K562 (cell line): ENCODE measurements at regions not wholly inside any gene's neighbourhood (a gene's known extent, or its start where the extent isn't known, plus 50 kb on each side); places are given as distances from the start of the nearest gene placed in this dataset.

Experiments used
- ATAC-seq: fragments of 200-7000 bp; cut with Tn5 transposase; 3 replicates; pipeline ENCODE4 v1.9.1; 2020; ENCODE audit warnings: moderate library complexity
- BruUV-seq: library from RNA; stranded (reverse); fragments of 400-500 nt; replicated peaks from 2 replicates; lab custom pipeline; 2021; lab: Mats Ljungman, UMichigan
- CTCF ChIA-PET: fragments of 300-600 bp; formaldehyde crosslinking; extraction: SDS; loops from one replicate; lab custom pipeline; 2021; ENCODE audit warnings: low intra/inter-chr PET ratio; lab: Yijun Ruan, JAX
- POLR2A ChIA-PET: fragments of 300-600, 350-650 bp; sonication (Branson Sonifier 250); formaldehyde crosslinking; extraction: SDS; loops from one replicate; lab custom pipeline; 2021; ENCODE audit warnings: antibody characterized with exemption, inconsistent platforms; lab: Yijun Ruan, JAX
- DNase-seq, 4 experiments: peaks; one replicate each; pipeline versions ENCODE4 v3.0.0 to v3.0.0-alpha.2; 2011 to 2018; ENCODE audit warnings: low spot score in 3 of 4, mixed read lengths in 3 of 4; ENCODE audit errors: extremely low read depth in 1 of 4
- FAIRE-seq: peaks from 2 replicates; lab custom pipeline; 2011; peaks lifted over from hg19 to GRCh38; lab: Jason Lieb, UNC
- H2AFZ ChIP-seq: 2 replicates; pipeline ENCODE4 v1.6.0; 2011; ENCODE audit warnings: low read depth, low read length, control low read depth, inconsistent platforms
- H3K27ac ChIP-seq: fragments of 200-600 bp; 3 replicates; pipeline ENCODE4 v1.8.0; 2011; ENCODE audit warnings: low read depth, mild to moderate bottlenecking, control low read depth, inconsistent platforms, low read length, moderate library complexity, mixed read lengths; ENCODE audit errors: extremely low read depth
- H3K27me3 ChIP-seq, 2 experiments: fragments of 300-600 bp in 1 of 2; 2 replicates in 1 of 2; 3 replicates in 1 of 2; pipeline versions ENCODE4 v1.6.0 to v1.8.0; 2011; ENCODE audit warnings: inconsistent platforms in 2 of 2, low read length in 2 of 2, mild to moderate bottlenecking in 1 of 2, mixed read lengths in 1 of 2, moderate library complexity in 1 of 2; ENCODE audit not compliant: control insufficient read depth in 2 of 2, insufficient read depth in 2 of 2
- H3K36me3 ChIP-seq: fragments of 300-600 bp; 3 replicates; pipeline ENCODE4 v1.8.0; 2011; ENCODE audit warnings: mild to moderate bottlenecking, low read length, inconsistent platforms; ENCODE audit not compliant: control insufficient read depth, insufficient read depth
- H3K4me1 ChIP-seq, 2 experiments: fragments of 200-600 bp in 1 of 2; replicated peaks in 1 of 2; 2 replicates in 1 of 2; 3 replicates in 1 of 2; pipeline versions ENCODE4 v1.5.1 to v1.8.0; 2011; ENCODE audit warnings: inconsistent platforms in 2 of 2, low read length in 2 of 2, mild to moderate bottlenecking in 1 of 2, mixed read lengths in 1 of 2, moderate library complexity in 1 of 2; ENCODE audit not compliant: control insufficient read depth in 2 of 2, insufficient read depth in 2 of 2
- H3K4me2 ChIP-seq: 2 replicates; pipeline ENCODE4 v1.6.1; 2011; ENCODE audit warnings: low read length, control low read depth, inconsistent platforms, mixed read lengths; ENCODE audit not compliant: insufficient read depth
- H3K4me3 ChIP-seq: fragments of 200-600 bp; sonication (generic), shearing (Covaris generic); 2 replicates; pipeline ENCODE4 v1.5.1; 2016; ENCODE audit warnings: control low read depth, inconsistent platforms
- H3K79me2 ChIP-seq: fragments of 200-600 bp; 3 replicates; pipeline ENCODE4 v1.8.0; 2011; ENCODE audit warnings: low read length, inconsistent platforms; ENCODE audit not compliant: control insufficient read depth, insufficient read depth
- H3K9ac ChIP-seq, 2 experiments: 2 replicates each; pipeline versions ENCODE4 v1.6.0 to v1.6.1; 2011; ENCODE audit warnings: low read depth in 2 of 2, low read length in 2 of 2, control low read depth in 1 of 2, inconsistent platforms in 1 of 2, mild to moderate bottlenecking in 1 of 2, mixed read lengths in 1 of 2; ENCODE audit not compliant: insufficient read depth in 1 of 2
- H3K9me1 ChIP-seq: one replicate; pipeline ENCODE4 v1.6.0; 2011; ENCODE audit warnings: inconsistent platforms, mild to moderate bottlenecking, low read length, moderate library complexity; ENCODE audit not compliant: control insufficient read depth, insufficient read depth
- H3K9me3 ChIP-seq: replicated peaks from 2 replicates; pipeline ENCODE4 v1.5.1; 2011; ENCODE audit warnings: low read depth, low read length, inconsistent platforms; ENCODE audit not compliant: control insufficient read depth, insufficient read depth
- H4K20me1 ChIP-seq: replicated peaks from 2 replicates; pipeline ENCODE4 v1.6.1; 2011; ENCODE audit warnings: low read length, inconsistent platforms, mixed read lengths; ENCODE audit not compliant: control insufficient read depth, insufficient read depth
- ARID1B ChIP-seq: fragments of 450-650 bp; IDR thresholded peaks from 2 replicates; pipeline ENCODE4 v1.6.1; 2016; ENCODE audit warnings: antibody characterized with exemption, mild to moderate bottlenecking, inconsistent platforms
- ATF3 ChIP-seq, 2 experiments: fragments of 450-650 bp in 1 of 2; sonication (generic) in 1 of 2; formaldehyde crosslinking in 1 of 2; IDR thresholded peaks in 1 of 2; conservative IDR thresholded peaks in 1 of 2; 2 replicates each; pipeline versions ENCODE4 v1.6.1 to v1.8.1; 2016 to 2023; ENCODE audit warnings: mild to moderate bottlenecking in 2 of 2, moderate library complexity in 2 of 2, inconsistent platforms in 1 of 2, missing genetic modification reagents in 1 of 2
- CBFA2T3 ChIP-seq: fragments of 450-650 bp; IDR thresholded peaks from 2 replicates; pipeline ENCODE4 v1.6.1; 2017
- CTBP1 ChIP-seq: fragments of 450-650 bp; IDR thresholded peaks from 2 replicates; pipeline ENCODE4 v1.6.1; 2016; ENCODE audit warnings: borderline replicate concordance
- EHMT2 ChIP-seq: fragments of 450-650 bp; IDR thresholded peaks from 2 replicates; pipeline ENCODE4 v1.6.1; 2018; ENCODE audit warnings: antibody characterized with exemption
- NR1H2 ChIP-seq: sonication (generic); formaldehyde crosslinking; IDR thresholded peaks from 2 replicates; pipeline ENCODE4 v1.4.0; 2020; ENCODE audit warnings: mild to moderate bottlenecking, missing genetic modification reagents
- PTTG1 ChIP-seq: fragments of 450-650 bp; IDR thresholded peaks from 2 replicates; pipeline ENCODE4 v1.6.1; 2016; ENCODE audit warnings: low read depth, mild to moderate bottlenecking, missing genetic modification characterization, missing compliant biosample characterization
- RAD21 ChIP-seq, 2 experiments: fragments of 250-450 bp in 1 of 2; fragments of 450-650 bp in 1 of 2; sonication (Bioruptor Pico) in 1 of 2; formaldehyde crosslinking in 1 of 2; IDR thresholded peaks in 1 of 2; conservative IDR thresholded peaks in 1 of 2; 2 replicates each; pipeline versions ENCODE4 v1.4.0 to v1.8.0; 2020 to 2022; ENCODE audit warnings: mild to moderate bottlenecking in 2 of 2, moderate library complexity in 1 of 2
- whole genome bisulfite sequencing: fragments of 100-300 bp; shearing (Covaris generic); methylation state at CpG from one replicate; pipeline ENCODE4 v1.1.6; 2016; ENCODE audit warnings: low coverage, mixed read lengths; ENCODE audit not compliant: insufficient coverage; ENCODE audit errors: missing lambda C conversion rate; 5-methylcytosine and 5-hydroxymethylcytosine counted together
- in situ Hi-C: fragments of 300-500 bp; cut with MboI; formaldehyde crosslinking; loops from 4 replicates; pipeline ENCODE4 v1.15.0; 2018; ENCODE audit warnings: inconsistent platforms, mixed read lengths
- intact Hi-C: fragments of 100-400 bp; cut with micrococcal nuclease; formaldehyde crosslinking; loops from 2 replicates; pipeline ENCODE4 v1.14.2; 2022
- TF ChIP-seq, protein P1 (sequence below), 2 experiments: fragments of 450-650 bp; formaldehyde crosslinking in 1 of 2; IDR thresholded peaks; 2 replicates each; pipeline versions ENCODE4 v1.4.0 to v1.6.1; 2014 to 2020; ENCODE audit warnings: mild to moderate bottlenecking in 2 of 2, borderline replicate concordance in 1 of 2, low read depth in 1 of 2

DNA sequence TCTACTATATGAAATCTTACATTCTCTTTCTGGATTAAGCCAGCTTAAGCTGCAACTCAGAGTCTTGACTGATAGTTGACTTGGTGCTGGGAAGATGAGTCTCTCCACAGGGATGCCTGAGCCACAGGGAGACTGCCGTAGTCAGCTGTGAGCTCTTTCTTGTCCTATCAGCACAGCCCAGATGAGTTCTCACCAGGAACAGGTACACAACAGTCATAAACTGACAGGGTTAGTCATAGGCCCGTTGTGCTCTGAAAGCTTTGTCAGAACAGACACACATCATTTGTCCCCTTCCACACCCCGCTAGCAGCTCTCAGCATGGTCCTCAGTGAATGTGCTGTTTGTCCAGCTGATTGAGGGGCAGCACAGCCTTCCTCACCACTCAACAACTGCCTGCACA is 221.6 kb downstream of the RPS24 start:
- intact Hi-C loops, result no loop called here
- CTCF ChIA-PET, result no interaction called here

More for the DNA sequence above, 221.6 kb downstream of the RPS24 start:
- POLR2A ChIA-PET, result interaction anchor here (0.6 to 1.4 kb wide), 8 partner anchors 8 to 303 kb away, joined by 3 to 5 read pairs (median 4); no protein-coding TSS in a partner anchor
- Histone ChIP-seq H3K9me1 (no peaks in the 10 kb centered on the region), H4K20me1 (no peaks in the 10 kb centered on the region), H3K4me2 (no peak overlapping the region), H3K36me3 (no peaks in the 10 kb centered on the region)
- ATAC-seq, result peak; percentile 30; the same call in 2 of the 3 replicates
- in situ Hi-C loops, result no loop called here
- 17% methylated on average over 3 of the region's 3 CpGs for whole genome bisulfite sequencing
- TF ChIP-seq NR1H2 (CRISPR knock-in tag) (no peak), PTTG1 (tag) (no peak), RAD21 (CRISPR knock-in tag; conservative IDR thresholded peaks at IDR 0.05 in 1 of 2, IDR thresholded peaks at IDR 0.05 in 1 of 2) (no peak), ARID1B (peak; percentile 34; the same call in 1 of the 2 replicates), CBFA2T3 (peak; percentile 46), CTBP1 (0 out of 2 replicates have a peak, but pooled peaks have one; percentile 38), ATF3 (IDR thresholded peaks at IDR 0.05) (peak; percentile 22), ATF3 (CRISPR knock-in tag; conservative IDR thresholded peaks at IDR 0.05) (no peak), EHMT2 (no peak)
- TF ChIP-seq, protein P1, sequence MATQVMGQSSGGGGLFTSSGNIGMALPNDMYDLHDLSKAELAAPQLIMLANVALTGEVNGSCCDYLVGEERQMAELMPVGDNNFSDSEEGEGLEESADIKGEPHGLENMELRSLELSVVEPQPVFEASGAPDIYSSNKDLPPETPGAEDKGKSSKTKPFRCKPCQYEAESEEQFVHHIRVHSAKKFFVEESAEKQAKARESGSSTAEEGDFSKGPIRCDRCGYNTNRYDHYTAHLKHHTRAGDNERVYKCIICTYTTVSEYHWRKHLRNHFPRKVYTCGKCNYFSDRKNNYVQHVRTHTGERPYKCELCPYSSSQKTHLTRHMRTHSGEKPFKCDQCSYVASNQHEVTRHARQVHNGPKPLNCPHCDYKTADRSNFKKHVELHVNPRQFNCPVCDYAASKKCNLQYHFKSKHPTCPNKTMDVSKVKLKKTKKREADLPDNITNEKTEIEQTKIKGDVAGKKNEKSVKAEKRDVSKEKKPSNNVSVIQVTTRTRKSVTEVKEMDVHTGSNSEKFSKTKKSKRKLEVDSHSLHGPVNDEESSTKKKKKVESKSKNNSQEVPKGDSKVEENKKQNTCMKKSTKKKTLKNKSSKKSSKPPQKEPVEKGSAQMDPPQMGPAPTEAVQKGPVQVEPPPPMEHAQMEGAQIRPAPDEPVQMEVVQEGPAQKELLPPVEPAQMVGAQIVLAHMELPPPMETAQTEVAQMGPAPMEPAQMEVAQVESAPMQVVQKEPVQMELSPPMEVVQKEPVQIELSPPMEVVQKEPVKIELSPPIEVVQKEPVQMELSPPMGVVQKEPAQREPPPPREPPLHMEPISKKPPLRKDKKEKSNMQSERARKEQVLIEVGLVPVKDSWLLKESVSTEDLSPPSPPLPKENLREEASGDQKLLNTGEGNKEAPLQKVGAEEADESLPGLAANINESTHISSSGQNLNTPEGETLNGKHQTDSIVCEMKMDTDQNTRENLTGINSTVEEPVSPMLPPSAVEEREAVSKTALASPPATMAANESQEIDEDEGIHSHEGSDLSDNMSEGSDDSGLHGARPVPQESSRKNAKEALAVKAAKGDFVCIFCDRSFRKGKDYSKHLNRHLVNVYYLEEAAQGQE (IDR thresholded peaks at IDR 0.05; ENCODE audit: borderline replicate concordance), result peak; percentile 68
- TF ChIP-seq, protein P1 (CRISPR knock-in tag; IDR thresholded peaks at IDR 0.05; ENCODE audit: low read depth), result no peak
- TF ChIP-seq, all 486 proteins: peak for 5
- no peaks in the 10 kb centered on the region for H3K79me2 ChIP-seq
- no peak overlapping the region for H3K4me3 ChIP-seq
- H3K27me3 ChIP-seq, result peaks cover 2 to 28% of the 10 kb centered on the region in 2 experiments; a peak in 3 of 5 replicates
- no peaks in the 10 kb centered on the region for H3K9me3 ChIP-seq
- H2AFZ ChIP-seq, result no peak overlapping the region; the same call in 1 of the 2 replicates
- peaks cover 8 to 15% of the 10 kb centered on the region in 2 experiments; a peak in 3 of 5 replicates for H3K4me1 ChIP-seq
- peak overlapping the region; percentile 70; the same call in 2 of the 3 replicates for H3K27ac ChIP-seq
- H3K9ac ChIP-seq, result no peak overlapping the region
- BruUV-seq, result no TSS peak
- DNase-seq, result peak in 1 of 4 experiments; percentile 19
- no peak for FAIRE-seq
